Left lung (tissue), 4 donors: ENCODE measurements at regions not wholly inside any gene's neighbourhood (a gene's known extent, or its start where the extent isn't known, plus 50 kb on each side); places are given as distances from the start of the nearest gene placed in this dataset.

Experiments
- ATAC-seq: fragments of 200-7000 bp; cut with Tn5 transposase; one replicate; pipeline ENCODE4 v1.9.1; 2020; ENCODE audit warnings: moderate library complexity
- DNase-seq, 4 donors: peaks; one replicate each; pipeline ENCODE4 v3.0.0-alpha.2; 2013 to 2020
- H3K27ac ChIP-seq, 2 donors: fragments of 200-600 bp; sonication (generic) in 1 of 2; one replicate each; pipeline versions ENCODE4 v1.5.0 to v1.8.0; 2020 to 2021
- H3K27me3 ChIP-seq, 2 donors: fragments of 200-600 bp; sonication (generic) in 1 of 2; one replicate each; pipeline versions ENCODE4 v1.5.0 to v1.8.0; 2020 to 2021
- H3K36me3 ChIP-seq, 2 donors: fragments of 200-600 bp; sonication (generic) in 1 of 2; one replicate each; pipeline versions ENCODE4 v1.5.0 to v1.8.0; 2020 to 2021
- H3K4me1 ChIP-seq, 2 donors: fragments of 200-600 bp; one replicate each; pipeline ENCODE4 v1.8.0; 2021
- H3K4me3 ChIP-seq, 2 donors: fragments of 200-600 bp; sonication (generic) in 1 of 2; one replicate each; pipeline versions ENCODE4 v1.5.0 to v1.8.0; 2020 to 2021; ENCODE audit warnings: mild to moderate bottlenecking in 1 of 2
- H3K9me3 ChIP-seq, 2 donors: fragments of 200-600 bp; sonication (generic) in 1 of 2; one replicate each; pipeline versions ENCODE4 v1.5.0 to v1.8.0; 2020 to 2021
- intact Hi-C, 2 donors: fragments of 100-400 bp; cut with DNase I; formaldehyde crosslinking; loops; one replicate each; pipeline versions ENCODE4 v1.11.2 to v1.14.2; 2022
- TF ChIP-seq, protein P1 (sequence below), 2 donors: fragments of 200-600 bp; sonication (generic) in 1 of 2; IDR thresholded peaks; one replicate each; pipeline versions ENCODE4 v1.5.0 to v1.8.0; 2021; ENCODE audit warnings: antibody characterized with exemption in 2 of 2
- donor health status: DM: no; HTN: yes; CAD: no.
- donor health status: DM: no; HTN: no; CAD: no.

DNA sequence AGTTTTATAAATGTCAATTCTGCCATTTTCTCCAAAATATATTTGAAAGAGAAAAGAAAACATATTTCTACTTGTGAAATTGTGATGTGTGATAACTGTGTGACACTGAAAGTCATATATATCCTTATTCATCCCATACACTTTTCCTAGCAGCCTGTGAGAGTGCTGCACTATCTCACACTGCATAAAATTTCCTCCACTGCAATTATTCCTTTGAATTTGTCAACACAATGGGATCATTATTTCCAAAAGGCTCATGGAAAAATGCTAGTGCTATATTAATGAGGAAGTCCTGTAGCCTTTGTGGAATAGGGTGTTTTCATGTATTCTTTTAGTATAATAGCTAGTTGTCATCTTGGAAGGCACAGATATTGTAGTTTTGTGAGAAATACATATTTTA lies 504.1 kb downstream of the RPL10L start:
- Histone ChIP-seq H3K9me3 (peaks cover 0 to 5% of the 10 kb centered on the region in 2 donors), H3K27me3 (no peaks in the 10 kb centered on the region), H3K4me3 (no peak overlapping the region), H3K27ac (no peak overlapping the region), H3K36me3 (no peaks in the 10 kb centered on the region), H3K4me1 (no peaks in the 10 kb centered on the region)
- ATAC-seq (no peak), DNase-seq (no peak)
- intact Hi-C loops = no loop called here
- TF ChIP-seq, protein P1, sequence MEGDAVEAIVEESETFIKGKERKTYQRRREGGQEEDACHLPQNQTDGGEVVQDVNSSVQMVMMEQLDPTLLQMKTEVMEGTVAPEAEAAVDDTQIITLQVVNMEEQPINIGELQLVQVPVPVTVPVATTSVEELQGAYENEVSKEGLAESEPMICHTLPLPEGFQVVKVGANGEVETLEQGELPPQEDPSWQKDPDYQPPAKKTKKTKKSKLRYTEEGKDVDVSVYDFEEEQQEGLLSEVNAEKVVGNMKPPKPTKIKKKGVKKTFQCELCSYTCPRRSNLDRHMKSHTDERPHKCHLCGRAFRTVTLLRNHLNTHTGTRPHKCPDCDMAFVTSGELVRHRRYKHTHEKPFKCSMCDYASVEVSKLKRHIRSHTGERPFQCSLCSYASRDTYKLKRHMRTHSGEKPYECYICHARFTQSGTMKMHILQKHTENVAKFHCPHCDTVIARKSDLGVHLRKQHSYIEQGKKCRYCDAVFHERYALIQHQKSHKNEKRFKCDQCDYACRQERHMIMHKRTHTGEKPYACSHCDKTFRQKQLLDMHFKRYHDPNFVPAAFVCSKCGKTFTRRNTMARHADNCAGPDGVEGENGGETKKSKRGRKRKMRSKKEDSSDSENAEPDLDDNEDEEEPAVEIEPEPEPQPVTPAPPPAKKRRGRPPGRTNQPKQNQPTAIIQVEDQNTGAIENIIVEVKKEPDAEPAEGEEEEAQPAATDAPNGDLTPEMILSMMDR (IDR thresholded peaks at IDR 0.05) = no peak

DNA sequence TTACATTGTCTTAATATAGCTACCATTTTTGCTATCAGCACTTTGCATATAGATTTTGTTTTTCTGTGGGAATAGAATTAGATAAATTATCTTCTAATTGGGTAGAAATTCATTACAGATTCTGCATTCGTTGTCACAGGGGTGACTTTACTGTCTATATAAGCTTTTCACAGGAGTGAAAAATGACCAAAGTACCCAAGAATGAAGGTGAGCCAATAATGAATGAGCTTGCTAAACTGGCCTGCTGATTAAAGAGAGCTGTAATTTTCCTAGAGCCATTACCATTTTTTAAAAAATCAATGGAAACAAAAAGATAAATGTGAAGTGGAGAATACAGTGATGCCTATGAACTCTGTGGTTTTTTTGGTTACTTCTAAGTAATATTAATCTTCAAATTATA lies 504.6 kb downstream of the RPL10L start:
- Histone ChIP-seq H3K4me3 (no peak overlapping the region), H3K36me3 (no peaks in the 10 kb centered on the region), H3K27me3 (no peaks in the 10 kb centered on the region), H3K27ac (no peak overlapping the region), H3K4me1 (no peaks in the 10 kb centered on the region), H3K9me3 (peaks cover 0 to 5% of the 10 kb centered on the region in 2 donors)
- TF ChIP-seq, protein P1 (IDR thresholded peaks at IDR 0.05) = no peak
- DNase-seq (no peak), ATAC-seq (no peak)
- intact Hi-C loops = no loop called here

DNA sequence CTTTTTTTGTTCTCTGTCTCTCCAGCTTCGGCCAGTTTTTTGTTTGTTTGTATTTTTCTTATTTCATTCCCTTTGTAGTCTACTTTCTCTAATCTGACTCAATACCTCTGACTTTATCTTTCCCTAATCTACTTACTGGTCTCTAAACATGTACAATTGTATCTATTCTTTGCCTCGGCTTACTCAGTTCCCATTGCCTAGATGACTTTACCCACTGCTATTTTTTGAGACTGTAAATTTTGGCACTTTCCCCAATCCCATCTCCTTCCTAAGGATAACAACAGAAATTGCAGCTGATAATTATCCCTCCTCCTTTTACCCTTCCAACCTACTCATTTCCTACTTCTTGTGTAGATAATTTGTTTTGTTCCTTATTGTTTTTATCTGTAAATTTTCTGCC lies 511.1 kb downstream of the RPL10L start:
- Histone ChIP-seq H3K27me3 (no peaks in the 10 kb centered on the region), H3K27ac (no peak overlapping the region), H3K9me3 (no peaks in the 10 kb centered on the region), H3K36me3 (no peaks in the 10 kb centered on the region), H3K4me1 (no peaks in the 10 kb centered on the region), H3K4me3 (no peak overlapping the region)
- DNase-seq (no peak), ATAC-seq (no peak)
- TF ChIP-seq, protein P1 (IDR thresholded peaks at IDR 0.05) = no peak
- intact Hi-C loops = no loop called here

DNA sequence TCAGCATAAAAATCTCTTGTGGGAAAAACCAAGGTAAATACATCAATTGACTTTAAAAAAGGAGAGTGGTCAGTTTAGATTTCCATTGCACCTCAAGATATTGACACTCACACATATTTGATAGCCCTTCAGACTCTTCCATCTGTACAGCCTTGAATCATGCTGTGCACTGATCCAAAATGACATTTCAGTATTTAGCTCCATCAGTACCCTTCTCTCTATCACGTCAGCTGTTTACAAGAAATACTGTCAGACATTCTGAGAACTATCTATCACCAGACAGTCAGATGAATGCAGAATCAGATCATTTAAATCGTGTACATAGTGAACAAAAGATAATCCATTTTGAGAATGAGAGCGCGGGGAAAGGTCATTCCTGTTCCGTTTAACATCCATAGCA lies 511.9 kb downstream of the RPL10L start:
- no peak overlapping the region for H3K27ac ChIP-seq
- no peak for DNase-seq
- no peak overlapping the region for H3K4me3 ChIP-seq
- no peaks in the 10 kb centered on the region for H3K27me3 ChIP-seq
- H3K36me3 ChIP-seq = no peaks in the 10 kb centered on the region
- H3K9me3 ChIP-seq = no peaks in the 10 kb centered on the region
- TF ChIP-seq, protein P1 (IDR thresholded peaks at IDR 0.05) = no peak
- no peaks in the 10 kb centered on the region for H3K4me1 ChIP-seq
- ATAC-seq = no peak
- intact Hi-C loops = no loop called here

DNA sequence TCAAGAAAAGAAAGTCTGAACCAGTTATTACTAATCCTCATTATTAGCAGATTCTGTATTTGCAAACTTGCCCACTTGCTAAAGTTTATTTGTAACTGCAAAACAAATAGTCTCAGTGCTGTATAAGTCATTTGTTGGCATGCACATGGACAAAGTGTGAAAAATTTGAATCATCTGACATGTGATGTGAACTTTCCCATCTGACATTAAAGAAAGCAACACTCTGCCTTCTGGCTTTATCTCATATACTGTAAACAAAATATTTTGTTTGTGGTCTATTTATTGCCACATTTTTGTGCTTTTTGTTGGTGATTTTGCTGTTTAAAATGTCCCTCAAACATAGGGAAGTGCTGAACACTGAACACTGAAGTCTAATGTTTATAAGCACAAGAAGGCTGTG lies 513.8 kb downstream of the RPL10L start:
- intact Hi-C loops = no loop called here
- TF ChIP-seq, protein P1 (IDR thresholded peaks at IDR 0.05) = no peak

More for the DNA sequence above, 513.8 kb downstream of the RPL10L start:
- Histone ChIP-seq H3K27me3 (no peaks in the 10 kb centered on the region), H3K9me3 (no peaks in the 10 kb centered on the region), H3K36me3 (no peaks in the 10 kb centered on the region), H3K4me1 (no peaks in the 10 kb centered on the region), H3K27ac (no peak overlapping the region), H3K4me3 (no peak overlapping the region)
- no peak for DNase-seq
- ATAC-seq = no peak
